DOHH2 (cell line): ENCODE measurements at regions not wholly inside any gene's neighbourhood (a gene's known extent, or its start where the extent isn't known, plus 50 kb on each side); places are given as distances from the start of the nearest gene placed in this dataset.

Experiments used
- H3F3A ChIP-seq: fragments of 200-600 bp; sonication (generic), shearing (Covaris generic); 2 replicates; pipeline ENCODE4 v1.6.0; 2016; ENCODE audit warnings: antibody characterized with exemption, mild to moderate bottlenecking; ENCODE audit not compliant: control insufficient read depth, insufficient read depth
- H3K27ac ChIP-seq: fragments of 200-600 bp; sonication (generic); 2 replicates; pipeline ENCODE4 v1.5.1; 2014; ENCODE audit warnings: low read depth, mild to moderate bottlenecking, low read length, moderate library complexity
- H3K27me3 ChIP-seq: fragments of 200-600 bp; sonication (generic); 2 replicates; pipeline ENCODE4 v1.6.1; 2014; ENCODE audit warnings: mild to moderate bottlenecking, low read length, mixed read lengths; ENCODE audit not compliant: control insufficient read depth
- H3K36me3 ChIP-seq: fragments of 200-600 bp; sonication (generic); 2 replicates; pipeline ENCODE4 v1.6.1; 2014; ENCODE audit warnings: mild to moderate bottlenecking, low read length, moderate library complexity, mixed read lengths; ENCODE audit not compliant: control insufficient read depth
- H3K4me1 ChIP-seq: fragments of 200-600 bp; sonication (generic); 2 replicates; pipeline ENCODE4 v1.6.1; 2014; ENCODE audit warnings: mild to moderate bottlenecking, low read length, mixed read lengths; ENCODE audit not compliant: control insufficient read depth
- H3K4me2 ChIP-seq: fragments of 200-600 bp; sonication (generic); 2 replicates; pipeline ENCODE4 v1.6.0; 2014; ENCODE audit warnings: mild to moderate bottlenecking, low read length, moderate library complexity
- H3K4me3 ChIP-seq: fragments of 200-600 bp; sonication (generic); 2 replicates; pipeline ENCODE4 v1.5.1; 2014; ENCODE audit warnings: mild to moderate bottlenecking, low read length, mixed read lengths
- H3K79me2 ChIP-seq: fragments of 200-600 bp; sonication (generic); 2 replicates; pipeline ENCODE4 v1.6.1; 2014; ENCODE audit warnings: mild to moderate bottlenecking, low read length, mixed read lengths; ENCODE audit not compliant: control insufficient read depth
- H3K9me2 ChIP-seq: fragments of 200-600 bp; sonication (generic); replicated peaks from 2 replicates; pipeline ENCODE4 v1.6.1; 2014; ENCODE audit warnings: mild to moderate bottlenecking, low read length, mixed read lengths; ENCODE audit not compliant: control insufficient read depth
- H3K9me3 ChIP-seq: fragments of 200-600 bp; sonication (generic); 2 replicates; pipeline ENCODE4 v1.6.1; 2014; ENCODE audit warnings: antibody characterized with exemption, low read length, mixed read lengths; ENCODE audit not compliant: control insufficient read depth, insufficient read depth
- H4K20me1 ChIP-seq: fragments of 200-600 bp; sonication (generic); 2 replicates; pipeline ENCODE4 v1.6.0; 2014; ENCODE audit warnings: low read depth, mild to moderate bottlenecking, antibody characterized with exemption, low read length, moderate library complexity; ENCODE audit not compliant: control insufficient read depth, insufficient read depth
- CTCF ChIP-seq: fragments of 200-600 bp; sonication (generic); IDR thresholded peaks from one replicate; pipeline ENCODE4 v1.5.1; 2014; ENCODE audit warnings: antibody characterized with exemption, mild to moderate bottlenecking, low read depth, low read length; ENCODE audit not compliant: poor library complexity, severe bottlenecking
- EZH2phosphoT487 ChIP-seq: fragments of 200-600 bp; sonication (generic); IDR thresholded peaks from 2 replicates; pipeline ENCODE4 v1.6.1; 2017; ENCODE audit warnings: borderline replicate concordance, mild to moderate bottlenecking, antibody characterized with exemption, low read length, moderate library complexity, mixed read lengths

DNA sequence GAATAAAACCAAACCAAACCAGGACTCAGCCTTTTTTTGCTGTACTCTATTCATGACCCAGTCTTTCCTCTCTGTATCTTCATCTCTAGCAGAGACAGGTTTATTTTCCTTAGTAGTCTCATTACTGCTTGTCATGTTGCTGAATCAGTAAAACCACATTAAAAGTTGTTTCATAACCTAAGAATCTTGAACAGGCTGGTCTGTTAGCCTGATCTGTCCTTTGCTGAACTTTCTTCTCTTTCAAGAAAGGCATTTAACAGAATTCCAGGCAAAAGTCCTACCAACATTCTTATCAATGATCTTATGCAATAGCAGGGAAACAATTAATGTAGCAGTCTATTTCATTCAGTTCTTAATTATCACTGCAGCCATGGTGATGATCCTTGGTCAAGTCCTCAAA, 197.7 kb downstream of the CASP12 start:
- H3K4me3 ChIP-seq: no peak overlapping the region
- H3K79me2 ChIP-seq: no peaks in the 10 kb centered on the region
- TF ChIP-seq EZH2phosphoT487 (no peak), CTCF (no peak)
- no peaks in the 10 kb centered on the region for H3K9me3 ChIP-seq
- H3K27ac ChIP-seq: no peak overlapping the region
- H4K20me1 ChIP-seq: no peaks in the 10 kb centered on the region
- no peaks in the 10 kb centered on the region for H3F3A ChIP-seq
- H3K27me3 ChIP-seq: no peaks in the 10 kb centered on the region
- H3K4me1 ChIP-seq: peaks cover 4% of the 10 kb centered on the region
- H3K36me3 ChIP-seq: no peaks in the 10 kb centered on the region
- H3K4me2 ChIP-seq: no peak overlapping the region
- H3K9me2 ChIP-seq: no peaks in the 10 kb centered on the region

- no peaks in the 10 kb centered on the region for H3K79me2 ChIP-seq
- H3K4me3 ChIP-seq: no peak overlapping the region
- no peaks in the 10 kb centered on the region for H3K9me3 ChIP-seq
- TF ChIP-seq CTCF: no peak
- TF ChIP-seq EZH2phosphoT487: no peak
- H3K4me1 ChIP-seq: no peaks in the 10 kb centered on the region
- H3K4me2 ChIP-seq: no peak overlapping the region
- no peak overlapping the region for H3K27ac ChIP-seq
- no peaks in the 10 kb centered on the region for H4K20me1 ChIP-seq
- H3K27me3 ChIP-seq: no peaks in the 10 kb centered on the region
- no peaks in the 10 kb centered on the region for H3K9me2 ChIP-seq
- no peaks in the 10 kb centered on the region for H3K36me3 ChIP-seq
- H3F3A ChIP-seq: no peaks in the 10 kb centered on the region
Measured at GRCh38 chr11:104699981-104700380, 198.3 kb downstream of the CASP12 start.

DNA sequence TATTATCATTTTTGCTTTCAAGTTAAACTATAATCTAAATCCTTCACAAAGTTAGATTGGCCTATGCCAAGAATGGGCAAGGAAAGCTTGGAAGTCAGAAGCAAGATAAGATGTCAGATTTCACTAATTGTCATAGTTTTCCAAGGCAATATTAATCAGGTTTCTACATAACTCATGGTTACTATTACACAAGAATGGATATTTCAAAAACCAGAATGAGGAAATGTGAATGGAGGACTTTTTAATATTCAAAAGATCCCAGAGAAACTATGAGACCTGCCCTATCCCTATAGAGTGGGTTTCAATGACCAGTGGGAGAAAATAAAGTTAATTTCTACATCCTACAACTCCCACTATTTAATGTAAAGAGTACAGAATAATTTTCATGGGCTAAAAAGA, 203.2 kb downstream of the CASP12 start:
- no peaks in the 10 kb centered on the region for H3K9me3 ChIP-seq
- H3K4me2 ChIP-seq: no peak overlapping the region
- H3K79me2 ChIP-seq: no peaks in the 10 kb centered on the region
- H3K36me3 ChIP-seq: no peaks in the 10 kb centered on the region
- no peak overlapping the region for H3K4me3 ChIP-seq
- H3K9me2 ChIP-seq: no peaks in the 10 kb centered on the region
- H3K27ac ChIP-seq: no peak overlapping the region
- H3K4me1 ChIP-seq: no peaks in the 10 kb centered on the region
- H3K27me3 ChIP-seq: no peaks in the 10 kb centered on the region
- no peaks in the 10 kb centered on the region for H4K20me1 ChIP-seq
- no peak for TF ChIP-seq EZH2phosphoT487
- no peak for TF ChIP-seq CTCF
- no peaks in the 10 kb centered on the region for H3F3A ChIP-seq
